ENCODE measurements at regions not wholly inside any gene's neighbourhood (a gene's known extent, or its start where the extent isn't known, plus 50 kb on each side); places are given as distances from the start of the nearest gene placed in this dataset.

GRCh38 chr2:14722904-14723570 lies 90.5 kb downstream of the LRATD1 start:
- no peaks in the 10 kb centered on the region for H3K27me3 ChIP-seq (ENCODE audit: insufficient read depth, low read length)
- no peaks in the 10 kb centered on the region for H3K36me3 ChIP-seq (ENCODE audit: insufficient read depth, low read length)
- no peaks in the 10 kb centered on the region for H3K9me3 ChIP-seq (ENCODE audit: low read length)
- no peaks in the 10 kb centered on the region for H3F3A ChIP-seq (ENCODE audit: insufficient read depth, low read length)
- no peaks in the 10 kb centered on the region for H3K4me1 ChIP-seq (ENCODE audit: insufficient read depth, low read length, severe bottlenecking)
- no peak overlapping the region for H3K4me3 ChIP-seq (ENCODE audit: low read depth, low read length, poor library complexity, severe bottlenecking)
- H3K9ac ChIP-seq (ENCODE audit: low read length) = no peak overlapping the region
- H2AFZ ChIP-seq (ENCODE audit: low read length) = no peak overlapping the region
- no peaks in the 10 kb centered on the region for H3K9me2 ChIP-seq (ENCODE audit: low read depth, low read length)
- no peak for TF ChIP-seq EZH2 (IDR thresholded peaks at IDR 0.05; ENCODE audit: borderline replicate concordance, low read length)
- no peak for TF ChIP-seq CTCF (IDR thresholded peaks at IDR 0.05; ENCODE audit: low read length)
- H3K27ac ChIP-seq (ENCODE audit: low read depth, low read length, poor library complexity, severe bottlenecking) = no peak overlapping the region
- H4K20me1 ChIP-seq (ENCODE audit: insufficient read depth, low read length) = no peaks in the 10 kb centered on the region
- no peak overlapping the region for H3K4me2 ChIP-seq (ENCODE audit: low read length)
- no peaks in the 10 kb centered on the region for H3K79me2 ChIP-seq (ENCODE audit: insufficient read depth, low read length)

GRCh38 chr2:14723684-14724083 lies 91.2 kb downstream of the LRATD1 start:
- H3K4me3 ChIP-seq (ENCODE audit: low read depth, low read length, poor library complexity, severe bottlenecking) = no peak overlapping the region
- no peaks in the 10 kb centered on the region for H3K36me3 ChIP-seq (ENCODE audit: insufficient read depth, low read length)
- no peaks in the 10 kb centered on the region for H3K9me3 ChIP-seq (ENCODE audit: low read length)
- TF ChIP-seq EZH2 (IDR thresholded peaks at IDR 0.05; ENCODE audit: borderline replicate concordance, low read length) = no peak
- no peak for TF ChIP-seq CTCF (IDR thresholded peaks at IDR 0.05; ENCODE audit: low read length)
- H3K9ac ChIP-seq (ENCODE audit: low read length) = no peak overlapping the region
- H2AFZ ChIP-seq (ENCODE audit: low read length) = no peak overlapping the region
- H3K4me2 ChIP-seq (ENCODE audit: low read length) = no peak overlapping the region
- H3K79me2 ChIP-seq (ENCODE audit: insufficient read depth, low read length) = no peaks in the 10 kb centered on the region
- H3F3A ChIP-seq (ENCODE audit: insufficient read depth, low read length) = no peaks in the 10 kb centered on the region
- H3K27ac ChIP-seq (ENCODE audit: low read depth, low read length, poor library complexity, severe bottlenecking) = no peak overlapping the region
- no peaks in the 10 kb centered on the region for H3K27me3 ChIP-seq (ENCODE audit: insufficient read depth, low read length)
- no peaks in the 10 kb centered on the region for H3K9me2 ChIP-seq (ENCODE audit: low read depth, low read length)
- no peaks in the 10 kb centered on the region for H3K4me1 ChIP-seq (ENCODE audit: insufficient read depth, low read length, severe bottlenecking)
- H4K20me1 ChIP-seq (ENCODE audit: insufficient read depth, low read length) = no peaks in the 10 kb centered on the region

- Histone ChIP-seq H3K79me2 (ENCODE audit: insufficient read depth, low read length) (no peaks in the 10 kb centered on the region), H3K4me1 (ENCODE audit: insufficient read depth, low read length, severe bottlenecking) (no peaks in the 10 kb centered on the region), H3K27me3 (ENCODE audit: insufficient read depth, low read length) (no peaks in the 10 kb centered on the region), H2AFZ (ENCODE audit: low read length) (no peak overlapping the region), H3K4me2 (ENCODE audit: low read length) (no peak overlapping the region), H3K9me3 (ENCODE audit: low read length) (no peaks in the 10 kb centered on the region), H3K9me2 (ENCODE audit: low read depth, low read length) (no peaks in the 10 kb centered on the region), H3K4me3 (ENCODE audit: low read depth, low read length, poor library complexity, severe bottlenecking) (no peak overlapping the region), H3K27ac (ENCODE audit: low read depth, low read length, poor library complexity, severe bottlenecking) (no peak overlapping the region), H3F3A (ENCODE audit: insufficient read depth, low read length) (no peaks in the 10 kb centered on the region), H3K9ac (ENCODE audit: low read length) (no peak overlapping the region), H4K20me1 (ENCODE audit: insufficient read depth, low read length) (no peaks in the 10 kb centered on the region), H3K36me3 (ENCODE audit: insufficient read depth, low read length) (no peaks in the 10 kb centered on the region)
- no peak for TF ChIP-seq EZH2 (IDR thresholded peaks at IDR 0.05; ENCODE audit: borderline replicate concordance, low read length)
- no peak for TF ChIP-seq CTCF (IDR thresholded peaks at IDR 0.05; ENCODE audit: low read length)
Observed at GRCh38 chr2:14735696-14736095, 103.2 kb downstream of the LRATD1 start.

Data from OCI-LY1 (cell line).